ENCODE measurements at regions not wholly inside any gene's neighbourhood (a gene's known extent, or its start where the extent isn't known, plus 50 kb on each side); places are given as distances from the start of the nearest gene placed in this dataset.

DNA sequence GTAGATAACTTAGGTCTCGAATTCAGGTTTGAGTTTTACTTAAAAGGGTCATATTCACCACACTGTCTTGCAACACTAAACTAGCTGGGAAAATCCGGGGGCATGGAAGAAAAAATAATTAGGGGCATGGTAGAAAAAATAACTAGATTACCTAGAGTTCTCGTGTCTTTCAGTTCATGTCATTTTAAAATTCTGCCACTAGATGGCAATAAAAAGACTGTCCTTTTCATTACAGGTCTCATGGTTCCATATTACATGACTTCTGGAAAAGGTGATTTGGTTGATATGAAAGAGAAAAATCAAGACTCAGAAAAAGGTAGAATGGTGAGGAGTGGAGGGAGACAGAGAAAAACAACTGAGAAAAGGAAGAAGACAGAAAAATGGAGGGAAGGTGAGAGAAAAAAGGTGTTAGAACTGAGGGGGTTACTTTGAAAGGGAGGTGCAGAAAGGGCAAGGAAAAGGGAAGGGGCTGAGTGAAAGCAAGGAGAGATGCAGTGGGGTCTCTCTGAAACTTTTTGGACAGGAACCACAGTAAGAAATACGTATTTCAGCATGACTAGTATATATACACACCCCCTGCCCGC, 299.0 kb downstream of the KLF12 start:
- 57% methylated on average over 5 of the region's 5 CpGs for WGBS
- TF ChIP-seq CTCF (IDR thresholded peaks at IDR 0.05) (peak; percentile 64 to 73 (median 68)), POLR2A (IDR thresholded peaks at IDR 0.05; ENCODE audit: low read depth) (no peak)

DNA sequence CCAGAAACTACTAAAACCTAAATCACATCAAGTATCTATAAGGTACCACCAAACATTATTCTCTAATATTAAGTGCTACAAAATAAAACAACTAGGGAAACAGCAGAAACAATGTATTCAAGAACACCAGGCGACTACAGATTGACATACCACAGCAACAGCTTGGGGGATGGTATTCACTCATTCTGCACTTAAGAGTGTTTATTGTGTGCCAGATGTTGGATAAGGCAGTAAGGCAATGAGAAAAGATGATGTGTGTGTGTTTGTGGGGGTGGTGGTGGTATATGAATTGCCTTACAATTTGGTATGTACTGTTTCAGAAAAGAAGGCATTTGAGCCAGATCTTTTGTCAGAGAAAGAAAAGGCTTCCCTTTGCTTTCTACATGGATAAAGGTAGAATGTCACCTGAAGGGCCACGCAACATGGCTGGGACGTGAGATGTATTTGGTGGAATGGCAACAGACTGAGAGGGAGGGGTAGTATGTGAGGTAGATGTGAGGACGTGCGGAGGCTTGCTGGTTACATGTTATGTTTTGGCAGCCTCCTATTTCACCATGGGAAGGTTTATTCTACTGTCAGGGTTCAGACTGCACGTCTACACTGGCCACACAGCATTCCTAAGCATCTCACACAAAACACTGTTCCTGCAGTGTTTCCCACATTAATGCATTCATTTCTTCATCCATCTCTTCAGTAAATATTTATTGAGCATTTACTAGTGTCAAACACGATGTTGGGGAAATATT, 300.7 kb downstream of the KLF12 start:
- no peaks in the 10 kb centered on the region for H3K9me3 ChIP-seq
- no peaks in the 10 kb centered on the region for H3K36me3 ChIP-seq
- H3K4me3 ChIP-seq: no peak overlapping the region
- WGBS: 84% methylated on average over 7 of the region's 7 CpGs
- intact Hi-C loops (cut with DNase I): loop anchor here (10.0 kb wide), 1 partner anchor 451 kb away; no protein-coding TSS in a partner anchor
- H3K4me1 ChIP-seq: peaks cover 0 to 32% (median 15%) of the 10 kb centered on the region in 4 donors
- TF ChIP-seq POLR2AphosphoS5 (IDR thresholded peaks at IDR 0.05) (no peak), EP300 (IDR thresholded peaks at IDR 0.05) (no peak), CTCF (IDR thresholded peaks at IDR 0.05) (no peak), POLR2A (IDR thresholded peaks at IDR 0.05; ENCODE audit: low read depth) (no peak)
- no peak overlapping the region for H3K27ac ChIP-seq (replicated peaks in 1 of 4)
- no peaks in the 10 kb centered on the region for H3K27me3 ChIP-seq
- no peak for DNase-seq (ENCODE audit: extremely low spot score)

More for the DNA sequence above, 299.0 kb downstream of the KLF12 start:
- Histone ChIP-seq H3K36me3 (no peaks in the 10 kb centered on the region), H3K9me3 (no peaks in the 10 kb centered on the region), H3K4me3 (no peak overlapping the region), H3K27ac (replicated peaks in 1 of 4) (no peak overlapping the region), H3K27me3 (no peaks in the 10 kb centered on the region), H3K4me1 (peaks cover 0 to 25% (median 12%) of the 10 kb centered on the region in 4 donors)
- intact Hi-C loops (cut with DNase I): loop anchor here (5.0 to 10.0 kb wide), 3 partner anchors 78 to 450 kb away; partner anchors contain the start of gene KLF12
- no peak for DNase-seq (ENCODE audit: extremely low spot score)

- H3K36me3 ChIP-seq: no peaks in the 10 kb centered on the region
- 86% methylated on average over 3 of the region's 3 CpGs for WGBS
- no peak overlapping the region for H3K27ac ChIP-seq (replicated peaks in 1 of 4)
- DNase-seq (ENCODE audit: extremely low spot score): no peak
- H3K27me3 ChIP-seq: no peaks in the 10 kb centered on the region
- intact Hi-C loops (cut with DNase I): loop anchor here (10.0 kb wide), 1 partner anchor 452 kb away; no protein-coding TSS in a partner anchor
- TF ChIP-seq POLR2AphosphoS5 (IDR thresholded peaks at IDR 0.05) (no peak), CTCF (IDR thresholded peaks at IDR 0.05) (no peak), POLR2A (IDR thresholded peaks at IDR 0.05; ENCODE audit: low read depth) (no peak), EP300 (IDR thresholded peaks at IDR 0.05) (no peak)
- H3K4me1 ChIP-seq: peaks cover 0 to 35% (median 16%) of the 10 kb centered on the region in 4 donors
- no peaks in the 10 kb centered on the region for H3K9me3 ChIP-seq
- no peak overlapping the region for H3K4me3 ChIP-seq
Measured at GRCh38 chr13:73832825-73833224, 301.4 kb downstream of the KLF12 start.

DNA sequence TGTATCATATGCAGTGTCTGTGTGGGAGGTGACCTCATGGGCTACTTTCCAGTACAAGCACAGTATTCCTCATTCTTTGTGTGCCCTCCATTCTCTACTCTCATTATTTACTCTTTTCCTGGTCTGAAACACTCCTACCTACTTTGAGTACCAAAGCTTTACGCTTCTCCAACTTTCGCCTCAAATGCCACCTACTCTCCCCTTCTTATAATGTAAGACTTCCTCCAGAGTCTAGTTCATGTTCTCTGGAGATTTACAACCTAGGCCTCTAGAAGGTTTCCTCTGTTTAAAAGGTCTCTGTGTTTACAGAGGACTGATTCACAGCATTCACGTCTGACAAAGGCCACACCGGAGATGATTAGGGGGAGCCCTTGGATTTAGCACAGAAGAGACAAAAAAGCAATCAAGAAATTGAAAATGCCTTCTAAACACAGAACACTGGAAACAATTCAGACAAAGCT, 302.0 kb downstream of the KLF12 start:
- intact Hi-C loops (cut with DNase I): loop anchor here (10.0 kb wide), 1 partner anchor 453 kb away; no protein-coding TSS in a partner anchor
- Histone ChIP-seq H3K27me3 (no peaks in the 10 kb centered on the region), H3K4me1 (peaks cover 0 to 35% (median 16%) of the 10 kb centered on the region in 4 donors), H3K36me3 (no peaks in the 10 kb centered on the region), H3K27ac (replicated peaks in 1 of 4) (no peak overlapping the region), H3K4me3 (no peak overlapping the region), H3K9me3 (no peaks in the 10 kb centered on the region)
- no peak for DNase-seq (ENCODE audit: extremely low spot score)
- WGBS: 74% methylated on average over 4 of the region's 4 CpGs
- TF ChIP-seq CTCF (IDR thresholded peaks at IDR 0.05): no peak
- TF ChIP-seq POLR2A (IDR thresholded peaks at IDR 0.05; ENCODE audit: low read depth): no peak

Measured in esophagus muscularis mucosa (tissue), 4 donors.